Endothelial cell of hepatic sinusoid (primary cell): ENCODE measurements at regions not wholly inside any gene's neighbourhood (a gene's known extent, or its start where the extent isn't known, plus 50 kb on each side); places are given as distances from the start of the nearest gene placed in this dataset.
"Not testable (repeated sequence)": the region's sequence is repeated elsewhere in the genome, so short reads cannot be mapped to it uniquely, and the experiment has no call there.

Experiments used
- in situ Hi-C: cut with HindIII; loops from 2 replicates; pipeline ENCODE4 v1.10.0; 2017; ENCODE audit warnings: low sequenced_read_pairs

DNA sequence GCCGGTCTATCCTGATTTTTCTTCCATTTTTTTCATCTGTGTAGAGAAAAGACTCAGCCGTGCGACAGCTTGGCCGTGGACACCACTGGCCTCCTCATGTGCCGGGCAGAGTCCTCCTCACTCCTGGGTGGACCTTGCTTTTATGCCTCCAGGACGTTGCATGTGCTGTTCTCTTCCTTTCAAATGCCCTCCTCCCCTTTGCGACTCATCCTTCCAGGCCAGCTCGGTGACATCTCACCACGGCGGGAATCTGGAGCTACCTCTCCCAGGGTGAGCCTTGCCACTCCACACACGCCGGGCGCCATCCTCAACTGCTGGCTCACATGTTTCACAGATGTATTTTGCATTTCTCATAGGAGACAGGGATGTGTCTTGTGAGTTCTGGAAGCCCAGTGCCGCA is 198.5 kb upstream of the HDAC4 start:
- in situ Hi-C loops, result loop anchor here (5.0 kb wide), 1 partner anchor 97 kb away; no protein-coding TSS in a partner anchor

DNA sequence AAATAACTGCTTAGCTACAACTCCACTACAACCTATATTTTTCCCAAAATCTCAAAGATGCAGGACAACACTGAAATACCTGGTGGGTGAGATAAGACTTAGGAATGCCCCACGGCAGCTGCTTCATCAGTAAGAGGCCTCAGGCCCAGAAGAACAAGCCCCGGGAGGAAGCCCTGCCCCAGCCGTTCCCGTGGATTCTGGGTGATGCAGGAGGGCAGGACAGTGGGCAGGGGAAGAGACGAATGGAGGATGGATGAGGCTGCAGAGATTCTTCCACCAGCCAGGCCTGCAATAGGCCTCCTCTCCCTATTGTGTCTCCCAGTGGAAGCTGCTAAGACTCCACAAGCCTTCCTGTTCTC is 197.9 kb upstream of the HDAC4 start:
- in situ Hi-C loops, result loop anchor here (5.0 kb wide), 1 partner anchor 96 kb away; no protein-coding TSS in a partner anchor

GRCh38 chr2:239598011-239598731 is 197.4 kb upstream of the HDAC4 start:
- in situ Hi-C loops, result loop anchor here (5.0 kb wide), 1 partner anchor 96 kb away; no protein-coding TSS in a partner anchor

GRCh38 chr2:239597216-239597615 is 196.4 kb upstream of the HDAC4 start:
- in situ Hi-C loops, result loop anchor here (5.0 kb wide), 1 partner anchor 95 kb away; no protein-coding TSS in a partner anchor

DNA sequence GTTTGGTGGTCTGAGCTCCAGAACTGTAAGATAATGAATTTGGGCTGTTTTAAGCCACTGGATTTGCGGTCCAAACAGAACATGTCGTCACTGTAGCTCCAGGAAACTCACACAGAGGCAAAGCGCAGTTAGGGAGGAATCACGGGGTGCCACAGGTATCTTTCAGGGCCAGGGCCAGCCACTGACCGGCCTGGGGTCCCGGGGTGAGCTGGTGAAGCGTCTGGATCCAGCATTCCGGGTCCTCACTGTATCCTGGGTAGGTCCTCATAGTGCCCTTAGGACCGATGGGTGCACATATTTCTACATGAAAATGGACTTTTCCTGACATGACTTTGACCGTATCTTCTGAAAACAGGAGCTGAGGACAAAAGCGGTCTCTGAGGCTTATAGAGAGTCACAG is 196.0 kb upstream of the HDAC4 start:
- in situ Hi-C loops, result loop anchor here (5.0 kb wide), 1 partner anchor 94 kb away; no protein-coding TSS in a partner anchor

DNA sequence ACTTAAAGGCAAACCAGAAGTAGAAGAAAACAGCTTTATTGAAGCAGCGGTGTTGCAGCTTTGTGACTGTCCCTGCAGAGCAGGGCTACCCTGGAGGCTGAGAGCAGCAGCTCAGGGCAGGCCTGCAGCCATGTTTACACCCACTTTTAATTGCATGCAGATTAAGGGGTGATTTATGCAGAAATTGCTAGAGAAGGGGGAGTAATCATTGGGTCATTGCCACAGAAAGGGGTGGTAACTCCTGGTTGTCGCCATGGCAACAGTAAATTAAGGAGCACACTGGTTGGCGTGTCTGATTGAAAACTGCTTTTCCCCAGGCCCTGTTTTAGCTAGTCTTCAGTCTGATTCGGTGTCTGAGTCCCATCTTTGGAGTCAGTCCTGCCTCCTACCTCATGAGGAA is 195.4 kb upstream of the HDAC4 start:
- in situ Hi-C loops, result loop anchor here (5.0 kb wide), 1 partner anchor 94 kb away; no protein-coding TSS in a partner anchor

DNA sequence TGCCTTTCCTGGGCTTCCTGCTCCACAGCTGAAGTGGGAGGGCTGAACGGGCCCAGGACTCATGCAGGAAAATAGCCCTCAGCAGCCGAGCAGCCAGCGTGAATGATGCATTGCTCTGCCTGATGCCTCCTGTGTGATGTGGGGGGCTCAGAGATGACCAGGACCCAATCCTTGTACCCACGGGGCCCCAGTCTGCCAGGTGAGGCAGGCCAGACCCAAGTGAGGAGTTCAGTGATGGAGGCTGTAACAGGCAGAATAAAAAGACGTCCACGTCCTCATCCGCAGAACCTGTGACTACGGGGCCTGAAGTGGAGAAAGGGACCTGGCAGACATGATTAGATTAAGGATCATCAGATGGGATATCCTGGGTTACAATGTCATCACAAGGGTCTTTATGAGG is 194.9 kb upstream of the HDAC4 start:
- in situ Hi-C loops, result loop anchor here (5.0 kb wide), 1 partner anchor 93 kb away; no protein-coding TSS in a partner anchor

DNA sequence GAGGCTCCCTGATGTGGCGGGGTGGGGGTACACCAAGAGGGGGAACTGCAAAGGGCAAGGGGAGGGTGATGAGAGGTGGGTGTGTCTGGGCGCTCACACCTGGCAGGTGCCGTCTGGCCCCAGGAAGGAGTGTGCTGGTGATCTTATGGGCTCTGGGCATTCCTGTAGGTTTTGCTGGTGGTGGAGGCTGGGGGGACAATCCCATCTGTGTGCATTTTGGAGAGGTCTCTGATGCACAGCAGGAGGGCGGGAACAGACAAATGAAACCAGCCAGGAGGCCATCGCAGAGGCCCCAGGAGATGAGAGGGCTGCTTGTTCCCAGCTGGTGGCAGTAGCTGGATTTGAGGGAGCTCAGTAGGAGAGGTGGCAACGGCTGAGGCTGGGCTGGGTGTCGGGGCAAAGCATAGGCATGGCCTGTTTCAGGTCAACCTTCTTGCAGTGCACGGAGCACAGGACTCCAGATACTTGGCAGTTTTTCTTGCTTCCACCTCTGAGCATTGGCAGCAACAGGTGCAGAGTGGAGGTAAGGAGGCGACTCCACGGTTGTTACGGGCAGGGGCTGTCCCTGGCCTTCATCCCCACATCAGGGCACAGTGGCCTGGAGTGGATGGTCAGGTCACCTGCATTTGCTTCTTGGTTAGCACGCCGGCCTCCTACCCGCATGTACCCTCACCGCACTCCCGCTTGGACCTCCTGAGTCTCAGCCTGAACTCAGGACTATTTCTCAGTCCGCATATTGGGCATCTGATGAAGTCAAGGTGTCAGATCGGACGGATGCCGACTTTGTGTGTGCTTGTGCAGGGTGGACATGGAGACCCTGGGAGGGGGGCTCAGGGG is 194.2 kb upstream of the HDAC4 start:
- in situ Hi-C loops, result loop anchor here (5.0 kb wide), 1 partner anchor 93 kb away; no protein-coding TSS in a partner anchor

- in situ Hi-C loops, result no loop called here
Observed at GRCh38 chr2:239594019-239594771, 193.4 kb upstream of the HDAC4 start.

DNA sequence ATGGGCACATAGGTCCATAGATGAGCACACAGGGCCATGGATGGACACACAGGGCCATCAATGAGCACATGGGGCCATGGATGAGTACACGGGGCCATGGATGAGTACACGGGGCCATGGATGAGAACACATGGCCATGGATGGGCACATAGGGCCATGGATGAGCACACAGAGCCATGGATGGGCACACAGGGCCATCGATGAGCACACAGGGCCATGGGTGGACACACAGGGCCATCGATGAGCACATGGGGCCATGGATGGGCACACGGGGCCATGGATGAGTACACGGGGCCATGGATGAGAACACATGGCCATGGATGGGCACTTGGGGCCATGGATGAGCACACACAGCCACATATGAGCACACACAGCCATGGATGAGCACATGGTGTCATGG is 192.6 kb upstream of the HDAC4 start:
- in situ Hi-C loops, result no loop called here

GRCh38 chr2:239592629-239593290 is 191.9 kb upstream of the HDAC4 start:
- in situ Hi-C loops, result not testable (repeated sequence)

GRCh38 chr2:239590995-239591915 is 190.4 kb upstream of the HDAC4 start:
- in situ Hi-C loops, result no loop called here

DNA sequence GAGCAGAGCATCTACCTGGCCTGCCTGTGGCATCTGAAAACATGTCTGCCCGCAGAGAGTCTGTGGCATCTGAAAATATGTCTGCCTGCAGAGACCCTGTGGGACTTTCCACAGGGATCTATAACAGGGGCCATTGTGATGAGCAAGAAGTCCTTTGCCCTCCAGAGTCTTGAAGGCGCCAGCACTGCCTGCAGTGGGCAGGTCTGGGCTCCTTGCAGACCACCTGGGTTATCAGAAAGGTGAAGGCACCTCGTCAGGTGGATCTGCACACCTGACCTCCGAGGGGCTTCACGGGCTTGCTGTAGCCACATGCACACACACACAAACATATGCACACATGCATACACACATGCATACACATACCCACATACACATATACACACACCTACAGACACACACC is 189.5 kb upstream of the HDAC4 start:
- in situ Hi-C loops, result no loop called here

- in situ Hi-C loops, result no loop called here
Observed at GRCh38 chr2:239589833-239590232, 189.0 kb upstream of the HDAC4 start.

DNA sequence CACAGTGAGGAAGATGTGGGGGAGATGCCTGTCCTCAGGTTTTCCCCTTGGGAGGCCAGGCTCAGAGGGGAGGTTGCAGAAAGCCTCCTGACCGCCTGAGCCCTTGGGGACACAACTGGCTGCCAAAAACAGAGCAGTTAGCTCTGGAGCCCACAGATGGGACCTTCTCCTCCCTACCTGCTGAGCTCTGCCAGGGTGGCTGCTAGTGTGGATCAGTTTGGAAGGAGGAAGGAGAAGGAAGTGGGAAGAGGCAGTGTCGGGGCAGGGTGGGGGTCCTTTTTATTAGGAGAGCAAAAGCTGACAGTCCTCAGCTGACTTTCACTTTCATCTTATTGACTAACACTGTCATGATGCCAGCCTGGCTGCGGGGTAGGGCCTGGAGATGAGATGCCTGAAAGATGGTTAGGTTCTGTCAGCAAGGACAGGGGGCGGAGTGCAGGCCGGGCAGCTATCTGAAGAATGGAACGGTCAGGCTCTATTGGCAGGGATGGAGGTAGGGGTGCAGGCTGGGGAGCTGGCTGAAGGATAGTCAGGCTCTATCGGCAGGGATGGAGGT is 188.5 kb upstream of the HDAC4 start:
- in situ Hi-C loops, result no loop called here

DNA sequence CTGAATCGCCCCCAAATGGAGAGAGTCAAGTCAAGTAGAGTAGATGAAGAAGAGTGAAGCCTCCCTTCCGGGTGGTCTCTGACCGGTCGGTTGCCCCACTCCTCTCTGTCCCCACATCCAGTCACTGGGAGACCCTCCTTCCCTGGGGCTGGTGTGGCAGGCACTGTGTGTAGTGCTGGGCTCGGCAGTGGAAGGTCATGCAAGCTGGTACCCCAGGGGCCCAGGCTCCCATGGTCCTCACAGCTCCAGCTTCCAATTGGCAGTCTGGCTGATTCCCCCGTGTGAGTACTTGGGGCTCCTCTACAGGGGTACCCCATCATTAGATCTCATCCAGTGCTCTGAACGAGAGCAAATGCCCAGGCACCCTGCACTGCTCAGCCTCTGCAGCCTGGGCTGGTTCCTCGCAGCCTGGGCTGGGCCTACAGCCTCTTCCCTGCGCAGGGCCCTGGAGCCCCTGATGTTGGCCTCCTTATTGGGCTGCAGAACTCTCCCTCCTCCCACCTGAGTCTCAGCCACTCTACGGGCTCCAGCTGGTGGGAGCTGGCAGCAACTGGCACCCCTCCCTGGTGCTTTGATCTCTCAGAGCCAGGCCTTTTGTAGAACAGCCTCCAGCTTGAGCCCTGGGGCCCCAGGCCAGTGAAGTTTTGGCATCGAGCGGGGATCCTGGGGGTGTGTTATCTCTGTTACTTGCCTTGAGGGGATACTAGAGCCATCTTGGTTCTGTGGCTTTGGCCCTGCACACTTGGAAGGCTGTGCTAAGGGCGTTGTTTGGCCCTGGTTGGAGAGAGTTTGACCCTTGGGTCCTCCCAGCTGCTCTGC is 187.8 kb upstream of the HDAC4 start:
- in situ Hi-C loops, result no loop called here

DNA sequence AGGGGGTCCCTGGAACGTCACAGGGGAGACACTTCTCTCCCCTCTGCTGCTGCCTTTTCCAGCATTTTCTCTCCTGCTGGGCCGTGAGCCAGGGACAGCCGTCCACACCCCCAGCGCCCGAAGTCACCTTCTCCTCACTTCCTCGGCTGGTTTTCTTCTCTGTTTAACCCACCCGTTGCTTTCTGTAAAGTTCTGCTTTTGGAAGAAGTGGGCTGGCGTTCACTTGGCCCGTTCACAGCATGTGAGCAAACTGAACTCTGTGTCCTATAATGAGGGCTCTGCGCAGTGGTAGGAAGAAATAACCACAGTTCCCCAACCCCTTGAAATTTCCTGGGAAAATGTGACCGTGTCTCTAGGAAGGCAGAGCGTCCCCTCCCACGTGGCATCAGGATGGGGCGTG is 187.0 kb upstream of the HDAC4 start:
- in situ Hi-C loops, result no loop called here

- in situ Hi-C loops, result no loop called here
Observed at GRCh38 chr2:239587311-239587731, 186.5 kb upstream of the HDAC4 start.
